ENCODE measurements at regions not wholly inside any gene's neighbourhood (a gene's known extent, or its start where the extent isn't known, plus 50 kb on each side); places are given as distances from the start of the nearest gene placed in this dataset.

- WGBS, 2 donors (ENCODE audit: low coverage in 1 of 2), result 100% methylated on average over 1 of the region's 2 CpGs; no CpG with 5 or more reads in 1 of the 2 donors
- Histone ChIP-seq H3K27me3 (no peaks in the 10 kb centered on the region), H3K36me3 (no peaks in the 10 kb centered on the region), H3K4me3 (no peak overlapping the region), H3K9me3 (no peaks in the 10 kb centered on the region), H3K4me1 (no peaks in the 10 kb centered on the region), H3K27ac (no peak overlapping the region)
- no peak for ATAC-seq
- no peak for TF ChIP-seq CTCF (IDR thresholded peaks at IDR 0.05)
- no peak for TF ChIP-seq POLR2AphosphoS5 (IDR thresholded peaks at IDR 0.05)
- no peak for TF ChIP-seq EP300 (IDR thresholded peaks at IDR 0.05)
- no peak for TF ChIP-seq POLR2A (IDR thresholded peaks at IDR 0.05)
These were observed 150.4 kb upstream of the GGTLC1 start for GRCh38 chr20:24138951-24139350.

- no peak for ATAC-seq
- no peaks in the 10 kb centered on the region for H3K27me3 ChIP-seq
- WGBS, 2 donors (ENCODE audit: low coverage in 1 of 2), result 87 to 94% methylated on average over 3 to 5 of the region's 5 CpGs
These were observed 149.7 kb upstream of the GGTLC1 start for GRCh38 chr20:24138196-24138857.

GRCh38 chr20:24136659-24137246, 148.2 kb upstream of the GGTLC1 start:
- H3K36me3 ChIP-seq, result no peaks in the 10 kb centered on the region
- no peak for ATAC-seq
- H3K4me1 ChIP-seq, result no peaks in the 10 kb centered on the region
- H3K9me3 ChIP-seq, result no peaks in the 10 kb centered on the region
- no peak overlapping the region for H3K4me3 ChIP-seq
- TF ChIP-seq POLR2A (IDR thresholded peaks at IDR 0.05) (no peak), CTCF (IDR thresholded peaks at IDR 0.05) (no peak), POLR2AphosphoS5 (IDR thresholded peaks at IDR 0.05) (no peak), EP300 (IDR thresholded peaks at IDR 0.05) (no peak)
- 71% methylated on average over 2 of the region's 2 CpGs; no CpG with 5 or more reads in 1 of the 2 donors for WGBS, 2 donors (ENCODE audit: low coverage in 1 of 2)
- H3K27ac ChIP-seq, result no peak overlapping the region
- no peaks in the 10 kb centered on the region for H3K27me3 ChIP-seq

More at GRCh38 chr20:24138196-24138857, 149.7 kb upstream of the GGTLC1 start:
- no peaks in the 10 kb centered on the region for H3K4me1 ChIP-seq
- no peak overlapping the region for H3K4me3 ChIP-seq
- TF ChIP-seq CTCF (IDR thresholded peaks at IDR 0.05) (no peak), POLR2A (IDR thresholded peaks at IDR 0.05) (no peak), EP300 (IDR thresholded peaks at IDR 0.05) (no peak), POLR2AphosphoS5 (IDR thresholded peaks at IDR 0.05) (no peak)
- no peaks in the 10 kb centered on the region for H3K9me3 ChIP-seq
- no peak overlapping the region for H3K27ac ChIP-seq
- no peaks in the 10 kb centered on the region for H3K36me3 ChIP-seq

GRCh38 chr20:24135781-24136180, 147.2 kb upstream of the GGTLC1 start:
- Histone ChIP-seq H3K9me3 (no peaks in the 10 kb centered on the region), H3K4me1 (no peaks in the 10 kb centered on the region), H3K36me3 (no peaks in the 10 kb centered on the region), H3K4me3 (no peak overlapping the region), H3K27ac (no peak overlapping the region), H3K27me3 (peaks cover 5% of the 10 kb centered on the region)
- TF ChIP-seq CTCF (IDR thresholded peaks at IDR 0.05) (no peak), POLR2A (IDR thresholded peaks at IDR 0.05) (no peak)
- 85 to 90% methylated on average over 2 to 6 of the region's 12 CpGs for WGBS, 2 donors (ENCODE audit: low coverage in 1 of 2)
- no peak for ATAC-seq

- peaks cover 7% of the 10 kb centered on the region for H3K27me3 ChIP-seq
- no peaks in the 10 kb centered on the region for H3K4me1 ChIP-seq
- no peak overlapping the region for H3K4me3 ChIP-seq
- WGBS, 2 donors (ENCODE audit: low coverage in 1 of 2), result 83% methylated on average over 2 of the region's 22 CpGs; no CpG with 5 or more reads in 1 of the 2 donors
- H3K36me3 ChIP-seq, result no peaks in the 10 kb centered on the region
- TF ChIP-seq POLR2A (IDR thresholded peaks at IDR 0.05) (no peak), CTCF (IDR thresholded peaks at IDR 0.05) (no peak), POLR2AphosphoS5 (IDR thresholded peaks at IDR 0.05) (no peak), EP300 (IDR thresholded peaks at IDR 0.05) (no peak)
- no peaks in the 10 kb centered on the region for H3K9me3 ChIP-seq
- no peak overlapping the region for H3K27ac ChIP-seq
- ATAC-seq, result no peak
These were observed 146.4 kb upstream of the GGTLC1 start for GRCh38 chr20:24134930-24135329.

Measured in gastroesophageal sphincter (tissue), 4 donors.